ENCODE measurements at regions not wholly inside any gene's neighbourhood (a gene's known extent, or its start where the extent isn't known, plus 50 kb on each side); places are given as distances from the start of the nearest gene placed in this dataset.

- 91% methylated on average over 4 of the region's 4 CpGs for WGBS (ENCODE audit: low lambda C conversion rate, missing lambda C conversion rate)
- Histone ChIP-seq H3K79me2 (no peaks in the 10 kb centered on the region), H4K20me1 (ENCODE audit: insufficient read depth, poor library complexity, severe bottlenecking) (no peaks in the 10 kb centered on the region), H3K4me1 (ENCODE audit: insufficient read depth) (no peaks in the 10 kb centered on the region), H3K9me2 (replicated peaks; ENCODE audit: insufficient read depth) (no peaks in the 10 kb centered on the region), H2AFZ (no peak overlapping the region), H3K36me3 (replicated peaks; ENCODE audit: insufficient read depth, low read depth) (no peaks in the 10 kb centered on the region), H3K9me3 (ENCODE audit: low read depth) (no peaks in the 10 kb centered on the region), H3K27me3 (no peaks in the 10 kb centered on the region), H3K4me2 (no peak overlapping the region), H3K4me3 (no peak overlapping the region), H3K27ac (no peak overlapping the region)
- TF ChIP-seq EZH2phosphoT487 (IDR thresholded peaks at IDR 0.05; ENCODE audit: low read depth, severe bottlenecking, unreplicated experiment) (no peak), EZH2 (IDR thresholded peaks at IDR 0.05; ENCODE audit: borderline replicate concordance) (no peak)
- DNase-seq (ENCODE audit: low spot score): no peak
Observed at GRCh38 chr12:91613223-91613779, 430.7 kb upstream of the DCN start.

DNA sequence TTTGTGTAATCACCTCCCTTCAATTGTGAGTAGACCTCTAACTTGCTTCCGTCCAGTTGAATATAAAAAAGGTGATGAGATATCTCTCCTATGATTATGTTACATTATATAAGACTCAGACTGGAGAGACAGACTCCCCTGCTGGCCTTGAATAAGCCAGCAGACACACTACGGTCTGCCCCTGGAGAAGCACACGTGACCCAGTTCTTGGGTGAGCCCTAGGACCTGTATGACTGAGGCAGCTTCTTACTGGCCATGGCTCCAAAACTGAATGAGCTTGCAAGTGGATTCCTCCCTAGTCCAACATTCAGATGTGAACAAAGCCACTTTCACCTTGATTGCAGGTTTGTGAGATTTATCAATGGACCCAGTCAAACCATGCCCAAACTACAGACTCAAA lies 427.9 kb upstream of the DCN start:
- no peak for TF ChIP-seq CTCF (IDR thresholded peaks at IDR 0.05; ENCODE audit: poor library complexity)
- no peak for TF ChIP-seq EZH2 (IDR thresholded peaks at IDR 0.05; ENCODE audit: borderline replicate concordance)
- TF ChIP-seq EZH2phosphoT487 (IDR thresholded peaks at IDR 0.05; ENCODE audit: low read depth, severe bottlenecking, unreplicated experiment): no peak
- H3K9me3 ChIP-seq (ENCODE audit: low read depth): no peaks in the 10 kb centered on the region
- no peaks in the 10 kb centered on the region for H3K36me3 ChIP-seq (replicated peaks; ENCODE audit: insufficient read depth, low read depth)
- no peak overlapping the region for H3K4me3 ChIP-seq
- H4K20me1 ChIP-seq (ENCODE audit: insufficient read depth, poor library complexity, severe bottlenecking): no peaks in the 10 kb centered on the region
- H3K4me2 ChIP-seq: no peak overlapping the region
- 91% methylated on average over 3 of the region's 3 CpGs for WGBS (ENCODE audit: low lambda C conversion rate, missing lambda C conversion rate)
- no peaks in the 10 kb centered on the region for H3K27me3 ChIP-seq
- no peak for DNase-seq (ENCODE audit: low spot score)
- H2AFZ ChIP-seq: no peak overlapping the region
- H3K4me1 ChIP-seq (ENCODE audit: insufficient read depth): no peaks in the 10 kb centered on the region
- no peaks in the 10 kb centered on the region for H3K9me2 ChIP-seq (replicated peaks; ENCODE audit: insufficient read depth)
- H3K79me2 ChIP-seq: no peaks in the 10 kb centered on the region
- H3K27ac ChIP-seq: no peak overlapping the region

DNA sequence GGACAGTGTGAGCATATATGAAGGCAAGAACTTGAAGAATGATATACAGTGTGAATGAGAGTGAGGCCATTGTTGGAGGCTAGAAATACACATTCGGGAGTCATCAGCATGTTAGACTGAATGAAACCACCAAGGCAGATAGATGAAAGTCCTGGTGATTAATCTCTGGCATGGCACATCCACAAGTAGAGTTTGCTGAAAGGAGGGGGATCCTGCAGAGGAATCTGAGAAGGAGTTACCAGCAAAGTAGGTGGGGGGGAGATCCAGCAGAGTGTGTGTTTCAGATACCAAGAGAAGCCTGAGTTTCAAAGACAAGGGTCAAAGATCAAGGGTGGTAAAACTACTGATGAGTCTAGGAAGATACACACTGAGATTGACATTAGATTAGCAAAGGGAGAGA lies 426.7 kb upstream of the DCN start:
- H3K4me1 ChIP-seq (ENCODE audit: insufficient read depth): no peaks in the 10 kb centered on the region
- no peaks in the 10 kb centered on the region for H4K20me1 ChIP-seq (ENCODE audit: insufficient read depth, poor library complexity, severe bottlenecking)
- WGBS (ENCODE audit: low lambda C conversion rate, missing lambda C conversion rate): 47% methylated on average over 1 of the region's 1 CpG
- H3K36me3 ChIP-seq (replicated peaks; ENCODE audit: insufficient read depth, low read depth): no peaks in the 10 kb centered on the region
- DNase-seq (ENCODE audit: low spot score): peak; percentile 19
- no peak overlapping the region for H2AFZ ChIP-seq
- no peaks in the 10 kb centered on the region for H3K27me3 ChIP-seq
- H3K9me2 ChIP-seq (replicated peaks; ENCODE audit: insufficient read depth): no peaks in the 10 kb centered on the region
- no peaks in the 10 kb centered on the region for H3K79me2 ChIP-seq
- H3K9me3 ChIP-seq (ENCODE audit: low read depth): no peaks in the 10 kb centered on the region
- H3K4me2 ChIP-seq: no peak overlapping the region
- no peak for TF ChIP-seq EZH2phosphoT487 (IDR thresholded peaks at IDR 0.05; ENCODE audit: low read depth, severe bottlenecking, unreplicated experiment)
- no peak for TF ChIP-seq CTCF (IDR thresholded peaks at IDR 0.05; ENCODE audit: poor library complexity)
- TF ChIP-seq EZH2 (IDR thresholded peaks at IDR 0.05; ENCODE audit: borderline replicate concordance): no peak
- H3K4me3 ChIP-seq: no peak overlapping the region
- H3K27ac ChIP-seq: peak overlapping the region; percentile 19

DNA sequence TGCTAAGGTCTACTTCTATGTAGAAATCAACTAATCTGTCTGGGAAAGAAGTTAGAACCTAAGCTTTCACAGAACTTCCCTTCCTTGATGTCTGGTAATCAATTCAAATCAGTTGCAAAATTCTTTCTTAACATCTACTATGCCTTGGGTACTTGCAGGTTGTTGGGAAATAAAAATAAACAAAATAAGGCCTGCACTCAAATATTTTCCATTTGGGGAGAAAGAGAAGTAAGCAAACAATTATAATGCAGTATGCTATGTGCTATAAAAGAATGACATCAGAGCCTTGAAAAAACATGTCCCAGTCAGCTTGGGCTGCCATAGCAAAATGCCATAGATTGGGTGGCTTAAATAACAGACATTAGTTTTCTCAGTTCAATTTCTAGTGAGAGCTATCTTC lies 425.9 kb upstream of the DCN start:
- no peaks in the 10 kb centered on the region for H3K79me2 ChIP-seq
- no peaks in the 10 kb centered on the region for H3K4me1 ChIP-seq (ENCODE audit: insufficient read depth)
- H3K4me2 ChIP-seq: no peak overlapping the region
- no peaks in the 10 kb centered on the region for H3K9me2 ChIP-seq (replicated peaks; ENCODE audit: insufficient read depth)
- no peaks in the 10 kb centered on the region for H3K9me3 ChIP-seq (ENCODE audit: low read depth)
- H2AFZ ChIP-seq: no peak overlapping the region
- TF ChIP-seq EZH2phosphoT487 (IDR thresholded peaks at IDR 0.05; ENCODE audit: low read depth, severe bottlenecking, unreplicated experiment): no peak
- TF ChIP-seq CTCF (IDR thresholded peaks at IDR 0.05; ENCODE audit: poor library complexity): no peak
- TF ChIP-seq EZH2 (IDR thresholded peaks at IDR 0.05; ENCODE audit: borderline replicate concordance): no peak
- no peaks in the 10 kb centered on the region for H3K36me3 ChIP-seq (replicated peaks; ENCODE audit: insufficient read depth, low read depth)
- no peak for DNase-seq (ENCODE audit: low spot score)
- H4K20me1 ChIP-seq (ENCODE audit: insufficient read depth, poor library complexity, severe bottlenecking): no peaks in the 10 kb centered on the region
- H3K27me3 ChIP-seq: no peaks in the 10 kb centered on the region
- peak overlapping the region; percentile 19 for H3K27ac ChIP-seq
- no peak overlapping the region for H3K4me3 ChIP-seq

All from hepatocyte (in vitro differentiated cells).